ENCODE measurements at regions not wholly inside any gene's neighbourhood (a gene's known extent, or its start where the extent isn't known, plus 50 kb on each side); places are given as distances from the start of the nearest gene placed in this dataset.

- TF ChIP-seq CTCF (IDR thresholded peaks at IDR 0.05; ENCODE audit: borderline replicate concordance, control extremely low read depth, extremely low read depth, insufficient read depth, missing control alignments), result no peak
- in situ Hi-C loops (cut with MboI; ENCODE audit: low sequenced_read_pairs, unreplicated experiment), result no loop called here
- DNase-seq (ENCODE audit: low spot score), result no peak
Measured at GRCh38 chr6:170022827-170023619, 267.9 kb downstream of the DLL1 start.

GRCh38 chr6:170022291-170022722 is 268.6 kb downstream of the DLL1 start:
- no peak for TF ChIP-seq CTCF (IDR thresholded peaks at IDR 0.05; ENCODE audit: borderline replicate concordance, control extremely low read depth, extremely low read depth, insufficient read depth, missing control alignments)
- no peak for DNase-seq (ENCODE audit: low spot score)
- in situ Hi-C loops (cut with MboI; ENCODE audit: low sequenced_read_pairs, unreplicated experiment), result no loop called here

GRCh38 chr6:170021579-170021978 is 269.3 kb downstream of the DLL1 start:
- in situ Hi-C loops (cut with MboI; ENCODE audit: low sequenced_read_pairs, unreplicated experiment), result no loop called here
- no peak for TF ChIP-seq CTCF (IDR thresholded peaks at IDR 0.05; ENCODE audit: borderline replicate concordance, control extremely low read depth, extremely low read depth, insufficient read depth, missing control alignments)
- no peak for DNase-seq (ENCODE audit: low spot score)

GRCh38 chr6:170019818-170020583 is 268.6 kb downstream of the ERMARD start:
- in situ Hi-C loops (cut with MboI; ENCODE audit: low sequenced_read_pairs, unreplicated experiment), result no loop called here
- no peak for DNase-seq (ENCODE audit: low spot score)
- TF ChIP-seq CTCF (IDR thresholded peaks at IDR 0.05; ENCODE audit: borderline replicate concordance, control extremely low read depth, extremely low read depth, insufficient read depth, missing control alignments), result no peak

- no peak for TF ChIP-seq CTCF (IDR thresholded peaks at IDR 0.05; ENCODE audit: borderline replicate concordance, control extremely low read depth, extremely low read depth, insufficient read depth, missing control alignments)
- no peak for DNase-seq (ENCODE audit: low spot score)
- in situ Hi-C loops (cut with MboI; ENCODE audit: low sequenced_read_pairs, unreplicated experiment), result no loop called here
Measured at GRCh38 chr6:170018936-170019817, 267.8 kb downstream of the ERMARD start.

GRCh38 chr6:170018422-170018935 is 267.1 kb downstream of the ERMARD start:
- no peak for TF ChIP-seq CTCF (IDR thresholded peaks at IDR 0.05; ENCODE audit: borderline replicate concordance, control extremely low read depth, extremely low read depth, insufficient read depth, missing control alignments)
- in situ Hi-C loops (cut with MboI; ENCODE audit: low sequenced_read_pairs, unreplicated experiment), result no loop called here
- DNase-seq (ENCODE audit: low spot score), result no peak
